ENCODE measurements at regions not wholly inside any gene's neighbourhood (a gene's known extent, or its start where the extent isn't known, plus 50 kb on each side); places are given as distances from the start of the nearest gene placed in this dataset.

DNA sequence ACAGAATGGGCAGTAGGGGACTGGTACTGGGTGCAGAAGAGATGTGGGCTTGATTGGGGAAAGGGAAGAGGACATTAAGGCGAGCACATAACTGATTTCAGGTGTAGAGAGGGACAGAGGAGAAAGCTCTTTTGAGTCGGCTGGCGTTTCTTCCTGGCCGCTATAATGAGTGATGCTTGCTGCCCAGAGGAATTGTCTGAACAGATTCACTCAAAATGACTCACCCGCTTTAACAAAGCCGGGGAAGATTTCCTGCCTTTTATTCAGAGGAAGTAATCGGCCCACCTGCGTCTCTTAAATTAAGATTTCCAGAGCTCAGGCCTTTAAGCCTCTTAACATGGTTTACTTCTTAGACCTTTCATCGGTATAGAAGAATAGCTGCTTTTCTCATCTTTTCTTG lies 102.1 kb upstream of the AP1S2 start:
- Mint-ChIP-seq H3K4me1 (ENCODE audit: low read depth, unreplicated experiment) (peaks cover 5% of the 10 kb centered on the region), H3K36me3 (ENCODE audit: low read depth, unreplicated experiment) (no peaks in the 10 kb centered on the region), H3K27ac (ENCODE audit: unreplicated experiment) (no peak overlapping the region), H3K9me3 (ENCODE audit: unreplicated experiment) (peaks cover 2% of the 10 kb centered on the region), H3K27me3 (ENCODE audit: low read depth, unreplicated experiment) (no peaks in the 10 kb centered on the region), H3K4me3 (ENCODE audit: unreplicated experiment) (no peak overlapping the region)
- Histone ChIP-seq H2AFZ (ENCODE audit: low read depth, low read length) (peak overlapping the region; percentile 71), H3K79me2 (ENCODE audit: insufficient read depth, low read length) (no peaks in the 10 kb centered on the region), H3K4me1 (ENCODE audit: insufficient read depth, low read length) (peaks cover 6% of the 10 kb centered on the region), H3K27me3 (ENCODE audit: insufficient read depth, low read length) (no peaks in the 10 kb centered on the region), H3K36me3 (ENCODE audit: insufficient read depth, low read length) (no peaks in the 10 kb centered on the region), H3K9ac (ENCODE audit: low read length) (no peak overlapping the region), H3K4me2 (ENCODE audit: low read length) (peak overlapping the region; percentile 73), H3K4me3 (ENCODE audit: insufficient read depth, low read depth, low read length) (no peak overlapping the region), H3K9me3 (ENCODE audit: insufficient read depth, low read depth, low read length) (no peaks in the 10 kb centered on the region), H3K27ac (ENCODE audit: low read depth, low read length) (no peak overlapping the region), H4K20me1 (ENCODE audit: insufficient read depth, low read length) (no peaks in the 10 kb centered on the region)
- FAIRE-seq = peak; percentile 89
- TF ChIP-seq, protein P1, sequence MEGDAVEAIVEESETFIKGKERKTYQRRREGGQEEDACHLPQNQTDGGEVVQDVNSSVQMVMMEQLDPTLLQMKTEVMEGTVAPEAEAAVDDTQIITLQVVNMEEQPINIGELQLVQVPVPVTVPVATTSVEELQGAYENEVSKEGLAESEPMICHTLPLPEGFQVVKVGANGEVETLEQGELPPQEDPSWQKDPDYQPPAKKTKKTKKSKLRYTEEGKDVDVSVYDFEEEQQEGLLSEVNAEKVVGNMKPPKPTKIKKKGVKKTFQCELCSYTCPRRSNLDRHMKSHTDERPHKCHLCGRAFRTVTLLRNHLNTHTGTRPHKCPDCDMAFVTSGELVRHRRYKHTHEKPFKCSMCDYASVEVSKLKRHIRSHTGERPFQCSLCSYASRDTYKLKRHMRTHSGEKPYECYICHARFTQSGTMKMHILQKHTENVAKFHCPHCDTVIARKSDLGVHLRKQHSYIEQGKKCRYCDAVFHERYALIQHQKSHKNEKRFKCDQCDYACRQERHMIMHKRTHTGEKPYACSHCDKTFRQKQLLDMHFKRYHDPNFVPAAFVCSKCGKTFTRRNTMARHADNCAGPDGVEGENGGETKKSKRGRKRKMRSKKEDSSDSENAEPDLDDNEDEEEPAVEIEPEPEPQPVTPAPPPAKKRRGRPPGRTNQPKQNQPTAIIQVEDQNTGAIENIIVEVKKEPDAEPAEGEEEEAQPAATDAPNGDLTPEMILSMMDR (IDR thresholded peaks at IDR 0.05; ENCODE audit: insufficient read depth, low read depth, low read length) = no peak
- no peak for TF ChIP-seq EZH2 (IDR thresholded peaks at IDR 0.05; ENCODE audit: insufficient read depth, low read length)
- peak; percentile 39 for DNase-seq (ENCODE audit: low read depth)

DNA sequence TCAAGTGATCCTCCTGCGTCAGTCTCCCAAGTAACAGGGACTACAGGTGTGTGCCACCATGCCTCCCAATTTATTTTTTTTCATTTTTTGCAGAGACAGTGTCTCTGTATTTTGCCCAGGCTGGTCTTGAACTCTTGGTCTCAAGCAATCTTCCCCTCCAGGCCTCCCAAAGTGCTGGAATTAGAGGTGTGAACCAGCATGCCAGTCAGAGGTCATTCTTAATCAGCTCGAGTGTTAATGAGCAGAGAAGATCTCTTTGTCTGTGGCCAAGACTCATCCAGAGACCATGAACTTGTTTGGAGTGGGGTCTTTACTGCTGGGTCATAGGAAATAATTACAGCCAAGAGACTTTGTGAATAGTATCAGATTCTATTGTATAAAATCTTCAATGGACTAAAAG lies 99.2 kb upstream of the AP1S2 start:
- Histone ChIP-seq H3K79me2 (ENCODE audit: insufficient read depth, low read length) (no peaks in the 10 kb centered on the region), H3K4me1 (ENCODE audit: insufficient read depth, low read length) (peaks cover 6% of the 10 kb centered on the region), H4K20me1 (ENCODE audit: insufficient read depth, low read length) (no peaks in the 10 kb centered on the region), H3K9ac (ENCODE audit: low read length) (no peak overlapping the region), H3K27ac (ENCODE audit: low read depth, low read length) (no peak overlapping the region), H3K27me3 (ENCODE audit: insufficient read depth, low read length) (no peaks in the 10 kb centered on the region), H3K4me3 (ENCODE audit: insufficient read depth, low read depth, low read length) (no peak overlapping the region), H3K36me3 (ENCODE audit: insufficient read depth, low read length) (no peaks in the 10 kb centered on the region), H3K4me2 (ENCODE audit: low read length) (no peak overlapping the region), H3K9me3 (ENCODE audit: insufficient read depth, low read depth, low read length) (no peaks in the 10 kb centered on the region), H2AFZ (ENCODE audit: low read depth, low read length) (no peak overlapping the region)
- DNase-seq (ENCODE audit: low read depth) (no peak), FAIRE-seq (peak; percentile 65)
- H3K4me3 Mint-ChIP-seq (ENCODE audit: unreplicated experiment) = no peak overlapping the region
- no peaks in the 10 kb centered on the region for H3K36me3 Mint-ChIP-seq (ENCODE audit: low read depth, unreplicated experiment)
- no peak overlapping the region for H3K27ac Mint-ChIP-seq (ENCODE audit: unreplicated experiment)
- no peaks in the 10 kb centered on the region for H3K9me3 Mint-ChIP-seq (ENCODE audit: unreplicated experiment)
- peaks cover 10% of the 10 kb centered on the region for H3K4me1 Mint-ChIP-seq (ENCODE audit: low read depth, unreplicated experiment)
- H3K27me3 Mint-ChIP-seq (ENCODE audit: low read depth, unreplicated experiment) = no peaks in the 10 kb centered on the region
- TF ChIP-seq, protein P1 (IDR thresholded peaks at IDR 0.05; ENCODE audit: insufficient read depth, low read depth, low read length) = no peak
- TF ChIP-seq EZH2 (IDR thresholded peaks at IDR 0.05; ENCODE audit: insufficient read depth, low read length) = no peak

DNA sequence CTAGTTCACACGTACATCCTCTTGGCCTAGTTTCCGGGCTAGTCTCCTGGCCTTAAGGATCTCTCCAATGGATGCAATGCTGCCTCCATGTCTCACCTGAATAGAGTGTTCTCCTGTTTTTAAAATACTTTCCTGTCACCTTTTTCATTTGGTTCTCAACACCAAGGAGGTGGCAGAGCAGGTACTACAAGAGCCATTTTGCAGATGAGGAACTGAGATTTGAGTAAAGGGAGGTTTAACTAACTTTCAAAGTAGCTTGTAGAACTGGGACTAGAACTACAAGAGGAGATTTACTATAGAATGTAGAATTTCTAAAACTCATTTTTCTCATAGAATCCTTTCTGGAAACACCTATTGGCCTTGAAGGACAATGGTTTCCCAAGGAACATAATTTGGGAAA lies 97.6 kb upstream of the AP1S2 start:
- Mint-ChIP-seq H3K9me3 (ENCODE audit: unreplicated experiment) (no peaks in the 10 kb centered on the region), H3K36me3 (ENCODE audit: low read depth, unreplicated experiment) (no peaks in the 10 kb centered on the region), H3K4me1 (ENCODE audit: low read depth, unreplicated experiment) (peaks cover 20% of the 10 kb centered on the region), H3K4me3 (ENCODE audit: unreplicated experiment) (no peak overlapping the region), H3K27me3 (ENCODE audit: low read depth, unreplicated experiment) (no peaks in the 10 kb centered on the region), H3K27ac (ENCODE audit: unreplicated experiment) (no peak overlapping the region)
- Histone ChIP-seq H3K27me3 (ENCODE audit: insufficient read depth, low read length) (no peaks in the 10 kb centered on the region), H3K4me3 (ENCODE audit: insufficient read depth, low read depth, low read length) (no peak overlapping the region), H3K4me2 (ENCODE audit: low read length) (no peak overlapping the region), H3K27ac (ENCODE audit: low read depth, low read length) (no peak overlapping the region), H2AFZ (ENCODE audit: low read depth, low read length) (no peak overlapping the region), H3K9me3 (ENCODE audit: insufficient read depth, low read depth, low read length) (no peaks in the 10 kb centered on the region), H3K36me3 (ENCODE audit: insufficient read depth, low read length) (no peaks in the 10 kb centered on the region), H4K20me1 (ENCODE audit: insufficient read depth, low read length) (no peaks in the 10 kb centered on the region), H3K4me1 (ENCODE audit: insufficient read depth, low read length) (peaks cover 8% of the 10 kb centered on the region), H3K9ac (ENCODE audit: low read length) (no peak overlapping the region), H3K79me2 (ENCODE audit: insufficient read depth, low read length) (no peaks in the 10 kb centered on the region)
- TF ChIP-seq, protein P1 (IDR thresholded peaks at IDR 0.05; ENCODE audit: insufficient read depth, low read depth, low read length) = no peak
- TF ChIP-seq EZH2 (IDR thresholded peaks at IDR 0.05; ENCODE audit: insufficient read depth, low read length) = no peak
- FAIRE-seq (peak; percentile 71), DNase-seq (ENCODE audit: low read depth) (no peak)

All from astrocyte (in vitro differentiated cells and primary cell).